HT-29 (cell line): ENCODE measurements at regions not wholly inside any gene's neighbourhood (a gene's known extent, or its start where the extent isn't known, plus 50 kb on each side); places are given as distances from the start of the nearest gene placed in this dataset.

Source experiments
- DNase-seq: peaks from one replicate; pipeline ENCODE4 v3.0.0-alpha.2; 2015; ENCODE audit warnings: low spot score

DNA sequence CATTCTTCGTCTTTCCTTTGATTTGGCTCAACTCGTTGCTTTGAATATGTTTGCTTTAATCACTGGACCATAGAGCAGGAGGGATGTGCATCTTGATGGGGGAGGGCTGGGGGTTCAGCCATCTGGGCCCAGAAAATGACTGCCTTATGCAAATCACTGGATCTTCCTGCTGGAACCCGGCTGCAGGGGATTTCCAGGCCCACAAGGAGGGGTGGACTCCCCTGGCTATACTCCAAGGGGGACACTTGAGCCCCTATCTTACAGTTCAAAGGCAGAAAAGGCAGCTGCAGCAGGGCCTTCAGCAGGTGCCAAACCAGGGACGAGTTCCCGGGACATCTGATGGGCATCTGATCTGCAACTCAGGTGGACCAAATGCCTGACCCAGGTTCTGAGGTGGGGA, 122.5 kb downstream of the DICER1 start:
- DNase-seq: no peak

DNA sequence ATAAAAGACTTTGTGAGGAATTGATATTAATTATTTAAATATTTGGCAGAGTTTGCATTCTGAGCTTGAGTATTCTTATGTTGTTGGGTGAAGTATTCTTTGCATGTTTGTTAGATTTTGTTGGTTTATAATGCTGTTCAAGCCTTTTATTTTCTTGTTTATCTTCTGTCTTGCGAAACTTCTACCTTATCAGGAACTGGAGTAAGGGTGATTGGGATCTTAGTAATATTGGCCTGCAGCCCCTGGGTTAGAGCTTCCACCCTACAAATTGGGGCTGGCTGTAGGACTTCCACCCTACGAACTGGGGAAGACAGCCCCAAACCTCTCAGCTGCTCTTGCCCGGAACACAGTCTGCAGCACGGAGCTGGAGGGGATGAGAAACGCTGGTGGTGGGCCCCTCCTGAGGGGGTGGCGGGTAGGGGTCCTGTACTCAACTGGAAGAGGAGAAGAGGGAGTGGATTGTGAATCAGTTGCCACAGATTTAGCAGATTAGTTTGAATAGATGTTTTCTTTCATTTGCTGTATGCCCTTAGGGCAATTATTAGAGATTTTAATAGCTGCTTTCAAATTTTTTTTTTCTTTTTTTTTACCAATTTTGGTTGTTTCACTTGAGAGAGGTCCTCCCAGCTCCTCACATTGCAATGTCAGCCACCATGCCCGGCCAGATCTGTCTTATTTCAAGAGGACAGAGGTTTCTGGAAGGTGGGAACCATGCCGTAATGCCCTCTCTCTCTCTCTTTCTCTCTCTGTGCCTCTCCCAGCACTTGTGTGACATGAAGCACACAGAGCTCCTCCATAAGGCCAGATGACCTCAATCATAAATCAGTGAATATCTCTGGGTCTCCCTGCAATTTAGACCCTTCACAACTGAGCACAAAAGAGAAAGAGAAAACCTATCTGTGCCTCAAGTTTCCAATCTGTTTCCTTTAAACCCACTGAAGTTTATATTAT, 123.4 kb downstream of the DICER1 start:
- DNase-seq: no peak

DNA sequence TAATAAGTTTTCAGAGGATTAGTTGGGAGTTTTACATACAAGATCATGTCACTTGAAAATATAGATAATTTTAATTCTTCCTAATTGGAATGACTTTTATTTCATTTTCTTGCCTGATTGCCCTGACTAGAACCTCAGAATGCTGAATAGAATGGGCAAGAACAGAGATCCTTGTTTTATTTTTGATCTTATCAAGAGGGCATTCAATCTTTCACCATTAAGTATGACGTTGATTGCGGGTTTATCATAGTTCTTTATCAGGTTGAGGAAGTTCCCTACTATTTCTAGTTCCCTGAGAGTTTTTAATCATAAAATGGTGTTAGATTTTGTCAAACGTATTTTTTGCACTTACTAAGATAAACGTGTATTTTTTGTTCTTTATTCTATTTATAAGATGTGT, 124.3 kb downstream of the DICER1 start:
- DNase-seq: no peak

DNA sequence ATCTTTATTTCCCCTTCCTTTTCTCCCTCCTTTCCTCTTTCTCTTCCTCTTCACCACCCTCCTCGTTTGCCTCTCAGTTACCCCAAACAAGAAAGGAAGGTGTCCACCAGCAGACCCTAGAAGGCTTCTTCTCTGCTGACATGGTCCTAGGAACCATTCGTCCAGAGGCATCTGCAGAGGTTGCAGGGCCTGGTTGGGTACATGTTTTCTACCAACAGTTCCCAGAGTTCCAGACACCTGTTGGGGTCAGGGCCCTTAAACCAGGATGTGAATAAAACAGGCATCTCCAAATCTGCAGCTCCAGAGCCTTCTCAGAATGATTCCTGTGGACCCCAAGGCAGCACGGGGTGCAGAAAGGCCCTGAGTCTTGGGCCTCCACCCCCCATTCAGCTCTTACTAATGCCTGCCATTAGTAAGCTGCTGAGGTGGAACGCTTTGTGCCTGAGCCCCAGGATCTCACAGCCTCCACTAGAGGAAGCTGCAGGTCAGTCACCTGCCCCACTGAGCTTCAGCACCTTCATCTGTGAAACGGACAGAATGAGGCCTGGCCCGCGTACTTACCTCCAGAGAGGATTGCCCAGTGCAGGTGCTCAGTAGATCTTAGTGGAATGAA, 130.4 kb downstream of the DICER1 start:
- no peak for DNase-seq

DNA sequence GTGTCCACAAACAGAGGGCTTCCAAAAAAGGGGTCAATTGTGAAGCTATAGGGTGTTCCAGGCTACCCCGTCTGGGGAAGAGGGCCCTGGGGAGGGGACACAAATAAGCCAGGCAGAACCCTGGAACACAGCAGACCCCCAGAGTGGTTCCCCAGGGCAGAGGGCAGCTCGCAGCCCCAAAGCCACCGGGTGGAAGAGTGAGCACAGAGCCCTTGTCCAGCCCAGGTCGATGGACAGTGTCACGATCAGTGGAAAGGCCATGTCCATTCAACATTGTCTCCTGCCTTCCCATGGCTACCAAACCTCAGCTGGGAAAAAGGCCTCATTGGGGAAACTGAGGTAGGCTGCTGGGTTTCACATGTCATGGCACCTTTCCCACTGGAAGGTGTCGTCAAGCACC, 131.4 kb downstream of the DICER1 start:
- DNase-seq: no peak

DNA sequence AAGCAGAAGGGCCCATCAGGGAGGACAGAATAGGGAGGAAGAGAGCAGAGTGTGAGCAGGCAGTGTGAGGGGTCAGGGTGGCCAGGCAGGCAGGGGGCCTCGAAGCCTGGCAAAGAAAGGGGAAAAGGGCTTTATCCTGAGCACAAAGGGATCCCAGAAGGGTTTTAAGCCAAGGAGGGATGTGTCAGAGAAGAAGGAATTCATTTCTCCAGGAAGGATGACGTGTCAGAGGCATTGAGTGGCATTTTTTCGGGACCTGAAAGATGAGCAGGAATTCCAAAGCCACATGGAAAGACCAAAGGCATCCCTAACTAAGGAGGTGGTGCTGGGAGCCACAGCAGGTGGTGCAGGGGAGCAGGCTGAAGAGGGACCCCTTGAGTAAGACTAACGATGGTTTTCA, 132.1 kb downstream of the DICER1 start:
- DNase-seq: no peak

DNA sequence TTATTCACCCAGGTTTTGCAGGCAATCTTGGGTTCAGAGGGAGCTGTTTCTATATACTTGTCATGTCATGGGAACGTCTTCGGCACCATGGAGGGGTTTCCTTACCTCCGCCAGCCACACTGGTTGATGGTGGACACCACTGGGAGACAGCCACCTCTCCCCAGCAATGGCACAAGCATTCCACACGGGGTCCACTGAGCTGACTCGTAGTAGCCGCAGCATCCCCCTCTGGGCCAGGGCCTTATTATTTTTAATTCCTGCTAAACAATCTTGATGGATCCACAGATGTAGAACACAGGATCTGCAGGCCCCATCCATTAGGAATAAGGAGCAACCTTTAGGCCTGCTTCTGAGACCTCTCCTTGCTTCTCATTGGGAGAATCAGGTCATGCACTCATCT, 132.9 kb downstream of the DICER1 start:
- DNase-seq: no peak

DNA sequence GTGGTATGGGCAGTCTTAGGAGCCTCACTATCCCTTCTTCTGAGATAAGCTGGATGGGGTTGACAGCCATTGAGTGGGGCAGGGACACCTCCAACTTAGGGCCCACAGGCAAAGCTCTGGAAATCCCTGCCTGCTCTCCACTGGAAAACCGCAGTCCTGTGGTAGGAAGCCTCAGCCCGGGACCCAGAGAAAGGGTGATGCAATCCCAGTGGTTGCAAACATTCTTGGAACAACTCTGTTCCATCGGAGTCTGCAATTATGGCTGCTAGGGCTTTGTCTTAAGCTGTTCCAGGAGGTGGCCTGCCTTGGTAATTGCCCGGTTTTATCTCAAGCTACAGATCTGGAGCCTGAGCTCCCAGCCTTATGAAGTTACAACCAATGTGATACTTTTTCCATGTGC, 133.4 kb downstream of the DICER1 start:
- no peak for DNase-seq

DNA sequence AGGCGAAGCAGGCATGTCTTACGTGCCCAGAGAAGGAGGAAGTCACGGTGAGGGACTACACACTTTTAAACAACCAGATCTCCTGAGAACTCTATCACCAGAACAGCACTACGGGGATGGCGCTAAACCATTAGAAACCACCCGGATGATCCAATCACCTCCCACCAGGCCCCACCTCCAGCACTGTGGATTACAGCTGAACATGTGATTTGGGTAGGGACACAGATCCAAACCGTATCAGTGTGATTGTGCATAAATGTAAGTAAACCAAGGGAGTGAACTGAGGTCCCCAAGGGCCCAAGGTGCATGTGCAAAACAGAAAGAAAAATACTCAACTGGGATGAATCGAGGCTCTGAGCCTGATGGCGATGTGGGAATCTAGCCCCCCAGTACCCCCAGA, 134.2 kb downstream of the DICER1 start:
- DNase-seq: no peak

DNA sequence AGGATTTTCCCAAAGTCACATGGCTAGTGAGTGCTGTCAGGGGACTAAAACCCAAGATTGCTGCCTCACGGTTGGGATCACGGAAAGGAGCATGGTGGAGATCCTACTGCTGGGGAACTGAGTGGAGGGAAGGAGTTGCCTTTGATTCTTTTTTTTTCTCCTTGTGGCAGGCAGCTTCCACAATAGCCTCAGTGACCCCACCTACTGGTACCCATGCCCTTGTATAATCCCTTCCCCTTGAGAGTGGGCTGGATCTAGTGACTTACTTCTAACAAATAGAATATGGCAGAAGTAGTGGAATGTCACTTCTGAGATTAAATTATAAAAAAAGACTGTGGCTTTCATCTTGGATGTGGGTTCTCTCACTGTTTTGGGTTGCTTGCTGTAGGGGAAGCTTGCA, 135.7 kb downstream of the DICER1 start:
- no peak for DNase-seq

DNA sequence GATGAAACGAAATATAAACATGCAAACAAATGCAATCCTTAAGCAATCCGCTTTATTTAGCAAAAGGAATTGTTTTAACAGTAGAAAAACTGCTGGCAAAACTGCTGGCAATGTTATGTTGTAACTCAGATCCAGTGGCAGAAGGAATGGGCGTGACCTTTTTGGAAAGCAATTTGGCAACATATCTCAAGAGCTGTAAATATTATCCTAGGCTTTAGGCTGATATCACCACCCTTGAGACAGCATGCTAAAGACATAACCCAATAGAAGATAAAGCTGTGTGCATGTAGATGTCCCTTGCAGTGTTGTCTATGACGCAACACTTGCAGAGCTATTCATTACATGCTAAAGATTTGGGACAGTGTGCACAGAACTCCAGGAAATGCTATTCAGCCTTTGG, 138.5 kb downstream of the DICER1 start:
- DNase-seq: no peak

DNA sequence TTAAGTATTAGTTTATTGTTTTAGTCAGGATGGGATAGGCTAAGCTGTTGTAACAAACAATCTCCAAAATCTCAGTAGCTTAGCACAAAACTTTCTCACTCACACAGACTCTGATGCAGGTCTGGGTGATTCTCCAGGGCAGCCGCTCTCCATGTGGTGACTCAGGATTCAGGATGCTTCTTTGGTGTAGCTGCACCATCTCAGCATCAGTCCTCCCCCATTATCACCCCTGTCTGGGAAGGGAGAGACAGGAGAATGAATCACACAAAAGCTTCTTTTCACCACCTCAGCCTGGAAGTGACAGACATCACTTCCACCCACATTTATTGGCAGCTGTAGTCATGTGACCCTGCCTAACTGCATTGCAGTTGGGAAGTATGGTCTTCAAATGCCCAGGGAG, 142.3 kb downstream of the DICER1 start:
- no peak for DNase-seq

DNA sequence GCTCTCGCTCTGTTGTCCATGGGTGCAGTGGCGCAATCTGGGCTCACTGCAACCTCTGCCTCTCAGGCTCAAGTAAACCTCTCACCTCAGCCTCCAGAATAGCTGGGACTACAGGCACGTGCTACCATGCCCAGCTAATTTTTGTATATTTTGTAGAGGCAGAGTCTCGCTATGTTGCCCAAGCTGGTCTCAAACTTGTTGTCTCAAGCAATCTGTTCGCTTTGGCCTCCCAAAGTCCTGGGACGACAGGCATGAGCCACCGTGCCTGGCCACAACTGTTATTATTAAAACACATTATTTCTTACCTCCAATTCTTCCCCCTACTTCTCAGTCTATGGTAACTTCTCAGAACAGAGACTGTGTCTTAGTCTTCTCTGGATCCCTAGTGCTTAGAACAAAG, 143.3 kb downstream of the DICER1 start:
- DNase-seq: no peak

DNA sequence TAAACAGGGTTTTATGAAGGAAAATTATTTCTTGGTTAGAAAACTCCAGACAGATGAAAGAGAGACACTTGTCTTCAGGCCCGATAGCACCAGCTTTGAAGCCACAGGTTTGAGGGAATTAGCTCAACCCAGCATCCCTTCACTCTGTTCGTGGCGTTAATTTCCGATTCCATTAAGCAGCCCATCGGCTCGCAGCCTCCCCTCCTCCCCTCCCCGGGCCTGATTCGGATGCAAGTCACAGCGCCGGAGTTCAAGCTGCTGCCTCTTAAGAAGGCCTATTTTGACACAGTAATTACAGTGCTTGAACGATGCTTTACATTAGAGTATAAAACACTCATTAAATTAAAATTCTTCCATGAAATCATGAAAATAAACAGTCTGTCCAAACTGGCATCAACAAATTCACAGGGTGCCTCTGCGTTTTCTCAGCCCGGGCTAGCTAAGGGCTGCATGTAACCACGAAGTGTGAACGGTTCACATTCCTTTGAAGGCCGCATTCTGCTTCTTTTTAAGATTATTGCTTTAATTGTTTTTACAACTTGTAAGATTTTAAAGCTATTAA, 145.8 kb downstream of the DICER1 start:
- no peak for DNase-seq

DNA sequence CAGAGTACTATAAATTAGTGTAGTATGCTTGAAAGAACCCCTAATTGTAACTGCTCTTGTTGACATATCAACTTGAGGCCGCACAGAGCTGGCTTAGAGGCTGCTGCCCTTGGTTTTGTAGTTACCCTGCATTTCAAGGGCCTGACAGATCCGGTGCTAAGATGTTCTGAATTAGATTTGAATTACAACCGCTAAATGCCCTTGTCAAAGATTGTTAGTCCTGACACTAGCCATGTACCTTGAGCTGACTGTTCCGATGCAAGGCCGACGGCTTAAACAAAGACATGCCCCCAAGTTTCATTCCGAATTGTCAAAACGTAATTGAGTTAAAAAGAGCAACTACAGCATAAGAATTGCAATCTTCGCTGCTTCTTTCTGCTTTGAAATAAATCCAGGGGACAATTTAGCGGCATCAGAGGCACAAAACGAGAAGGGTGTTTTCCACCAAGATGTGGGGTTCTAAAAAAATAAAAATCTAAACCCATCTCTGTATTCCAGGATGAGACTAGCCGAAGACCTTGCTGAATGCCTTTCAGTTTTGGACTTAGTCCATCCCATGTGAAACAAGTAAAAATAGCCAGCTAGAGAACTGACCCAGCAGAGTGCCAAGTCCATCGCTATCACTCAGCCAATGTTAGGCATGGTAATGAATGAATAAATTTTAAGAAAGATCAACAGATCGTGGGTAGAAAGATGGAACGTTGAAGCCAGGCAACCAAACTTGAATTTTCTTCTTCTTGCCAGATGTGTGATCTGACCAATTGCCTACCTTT, 148.7 kb downstream of the DICER1 start:
- no peak for DNase-seq

DNA sequence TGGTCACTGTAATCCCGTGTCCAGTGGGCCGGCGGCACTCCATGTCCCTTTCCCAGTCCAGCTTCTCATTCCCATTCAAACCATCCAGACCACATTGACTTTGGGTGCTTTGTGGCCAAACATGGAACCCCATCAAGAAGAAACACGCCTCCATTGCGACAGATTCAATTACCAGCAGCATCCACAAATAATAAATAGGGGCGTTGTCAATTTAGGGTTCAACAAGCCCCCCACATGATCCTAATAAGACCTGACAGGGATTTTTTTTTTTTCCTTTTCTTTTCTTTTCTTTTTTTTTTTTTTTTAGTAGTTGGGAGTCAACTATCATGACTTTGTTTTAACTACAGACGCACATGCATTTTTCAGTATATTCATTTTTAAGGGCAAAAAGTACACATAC, 149.4 kb downstream of the DICER1 start:
- no peak for DNase-seq

DNA sequence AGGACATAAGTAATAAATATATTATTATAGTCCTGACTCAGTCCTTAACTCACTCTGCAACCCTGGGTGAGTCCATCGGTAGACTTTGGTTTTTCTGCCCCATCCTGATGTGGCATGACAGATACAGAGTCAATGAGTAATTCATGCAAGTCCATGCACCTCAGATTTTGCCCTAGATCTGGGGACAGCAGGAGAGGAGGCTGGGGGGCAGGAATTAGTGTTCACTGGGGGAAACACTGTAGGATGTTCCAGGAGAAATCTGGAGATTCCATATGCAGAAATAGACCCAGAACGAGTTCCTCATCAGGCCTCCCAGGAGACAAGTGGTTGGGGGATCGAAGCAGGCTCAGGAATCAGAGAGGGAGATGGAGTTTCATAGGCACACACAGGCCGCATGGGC, 150.8 kb downstream of the DICER1 start:
- DNase-seq: no peak

DNA sequence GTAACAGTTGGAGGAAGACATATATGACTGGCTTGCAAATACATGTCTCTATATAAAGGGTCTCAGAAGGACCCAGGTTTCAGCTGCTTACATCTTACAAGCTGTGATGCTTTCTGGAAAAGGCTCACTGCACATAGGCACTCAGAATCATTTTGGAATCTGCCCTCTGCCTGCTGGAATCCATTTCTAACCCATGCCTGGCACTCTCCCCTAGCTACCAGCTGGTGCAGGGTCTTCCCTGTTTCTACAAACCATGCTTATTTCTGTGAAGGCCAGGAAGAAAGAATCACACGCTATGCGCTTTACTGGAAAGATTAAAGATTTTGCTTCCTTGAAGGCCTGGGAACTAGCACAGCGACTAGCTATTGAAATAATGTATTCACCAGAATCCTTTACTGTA, 151.3 kb downstream of the DICER1 start:
- DNase-seq: no peak

DNA sequence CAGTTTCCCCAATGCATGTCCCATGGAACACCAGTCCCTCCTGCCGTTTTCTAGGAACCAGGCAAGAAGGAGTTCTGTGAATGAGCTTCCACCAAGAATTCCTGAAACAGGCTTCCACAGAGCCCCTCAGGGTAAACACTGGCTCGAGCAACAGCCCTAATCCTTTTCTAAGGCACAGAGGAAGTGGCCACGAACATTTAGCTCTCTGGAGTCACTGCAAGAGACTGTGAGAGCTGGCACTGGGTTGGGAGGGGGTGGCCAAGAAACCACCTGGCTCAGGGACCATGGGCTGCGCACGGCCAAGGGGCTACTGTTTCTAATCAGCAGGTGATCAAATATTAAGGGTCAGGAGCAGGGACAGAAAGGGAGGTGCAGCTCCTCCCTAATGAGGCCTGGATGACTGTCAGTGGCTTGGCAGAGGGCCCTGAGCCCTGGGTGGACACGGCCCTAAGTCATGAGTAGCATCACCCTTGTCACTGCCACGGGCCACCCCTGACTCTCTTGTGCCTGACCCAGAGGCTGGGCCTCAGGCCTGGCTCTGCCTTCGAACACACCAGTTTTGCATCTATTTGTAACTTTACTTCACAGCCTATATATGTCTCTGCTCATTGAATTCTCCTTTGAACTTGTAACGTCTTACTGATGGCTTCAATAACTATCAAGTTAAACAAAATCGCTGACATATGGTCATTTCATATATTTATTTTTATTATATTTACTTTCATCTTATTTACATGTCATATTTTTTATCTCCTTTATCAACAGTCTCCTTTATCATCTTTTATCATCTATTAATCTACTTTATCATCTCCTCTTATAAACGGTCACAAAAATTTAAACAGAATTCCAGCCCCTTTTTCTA, 154.0 kb downstream of the DICER1 start:
- DNase-seq: no peak

DNA sequence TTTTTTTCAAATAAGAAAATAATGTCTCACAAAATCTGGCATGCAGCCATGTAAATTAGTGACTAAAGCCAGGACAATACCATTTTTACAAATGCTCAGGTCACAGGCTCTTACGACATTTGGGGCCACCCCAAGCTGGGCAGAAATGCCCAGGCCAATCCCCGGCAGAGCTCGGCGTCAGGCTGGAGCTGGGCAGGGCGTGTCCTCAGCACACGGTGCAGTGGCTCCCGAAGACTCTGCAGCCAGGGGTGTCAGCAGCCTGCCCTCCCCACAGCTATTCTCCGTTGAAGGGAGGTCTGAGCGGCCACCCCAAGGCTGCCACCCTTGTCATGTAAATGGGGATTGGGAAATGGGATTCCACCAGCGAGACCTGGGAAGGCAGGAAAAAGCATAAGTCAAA, 158.6 kb downstream of the DICER1 start:
- no peak for DNase-seq

DNA sequence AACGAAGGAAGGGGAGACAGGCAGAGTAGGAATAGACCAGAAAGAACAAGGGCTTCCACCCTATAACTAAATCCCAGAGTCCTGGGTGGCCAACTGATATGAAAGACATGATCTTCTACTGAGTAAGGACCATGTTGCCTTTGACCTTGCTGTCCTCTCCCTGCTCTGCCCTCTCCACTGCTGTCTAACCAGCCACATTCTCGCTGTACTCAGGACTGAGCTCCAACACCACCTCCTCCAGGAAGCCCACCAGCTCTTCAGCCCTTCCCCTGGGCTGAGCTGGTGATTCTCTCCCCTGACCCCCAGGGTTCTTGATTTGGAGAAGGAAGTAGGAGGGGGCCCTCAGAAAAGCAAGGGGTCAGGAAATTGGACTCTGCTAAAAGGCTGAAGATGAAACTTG, 159.2 kb downstream of the DICER1 start:
- DNase-seq: no peak
